WTC11 (cell line): ENCODE measurements at regions not wholly inside any gene's neighbourhood (a gene's known extent, or its start where the extent isn't known, plus 50 kb on each side); places are given as distances from the start of the nearest gene placed in this dataset.

Source experiments
- ATAC-seq: fragments of 200-7000 bp; cut with Tn5 transposase; 2 replicates; pipeline ENCODE4 v1.10.0; 2021; ENCODE audit warnings: mild to moderate bottlenecking, moderate library complexity
- CTCF ChIA-PET: fragments of 300-600 bp; sonication (Branson Sonifier 250); formaldehyde crosslinking; loops from one replicate; lab custom pipeline; 2021; ENCODE audit warnings: antibody characterized with exemption; lab: Charles Lee
- POLR2A ChIA-PET: fragments of 350-600 bp; sonication (Branson Sonifier 250); formaldehyde crosslinking; loops from one replicate; lab custom pipeline; 2021; ENCODE audit warnings: antibody characterized with exemption; lab: Charles Lee
- DNase-seq: peaks from one replicate; pipeline ENCODE4 v3.0.0; 2021; ENCODE audit warnings: low spot score
- H3K27ac Mint-ChIP-seq: 2 replicates; pipeline ENCODE4 v1.8.0; 2021; ENCODE audit warnings: mixed read lengths
- H3K27me3 Mint-ChIP-seq: 2 replicates; pipeline ENCODE4 v1.8.0; 2021; ENCODE audit warnings: low read depth, mild to moderate bottlenecking, moderate library complexity, mixed read lengths
- H3K36me3 Mint-ChIP-seq: 2 replicates; pipeline ENCODE4 v1.8.0; 2021; ENCODE audit warnings: mixed read lengths
- H3K4me1 Mint-ChIP-seq: 2 replicates; pipeline ENCODE4 v1.8.0; 2022; ENCODE audit warnings: mixed read lengths
- H3K4me3 Mint-ChIP-seq: 2 replicates; pipeline ENCODE4 v1.8.0; 2021; ENCODE audit warnings: mild to moderate bottlenecking, moderate library complexity, mixed read lengths
- H3K9me3 Mint-ChIP-seq: 2 replicates; pipeline ENCODE4 v1.8.0; 2021; ENCODE audit warnings: mixed read lengths
- ATF2 ChIP-seq: sonication (generic); formaldehyde crosslinking; IDR thresholded peaks from 2 replicates; pipeline ENCODE4 v1.8.1; 2022; ENCODE audit warnings: low read depth, missing genetic modification reagents, borderline replicate concordance
- ATF6 ChIP-seq: sonication (generic); formaldehyde crosslinking; IDR thresholded peaks from 2 replicates; pipeline ENCODE4 v1.8.1; 2023; ENCODE audit warnings: mild to moderate bottlenecking, missing genetic modification reagents
- CREB1 ChIP-seq: sonication (generic); formaldehyde crosslinking; IDR thresholded peaks from 2 replicates; pipeline ENCODE4 v1.8.0; 2023; ENCODE audit warnings: mild to moderate bottlenecking, missing genetic modification reagents
- E2F5 ChIP-seq: sonication (generic); formaldehyde crosslinking; IDR thresholded peaks from 2 replicates; pipeline ENCODE4 v1.8.1; 2022; ENCODE audit warnings: mild to moderate bottlenecking, moderate library complexity, missing genetic modification reagents
- EMX1 ChIP-seq: fragments of 250-450 bp; sonication (Bioruptor Pico); IDR thresholded peaks from 2 replicates; pipeline ENCODE4 v1.8.0; 2021; ENCODE audit warnings: mild to moderate bottlenecking
- FOXP1 ChIP-seq: sonication (generic); formaldehyde crosslinking; IDR thresholded peaks from 2 replicates; pipeline ENCODE4 v1.8.0; 2022; ENCODE audit warnings: missing genetic modification reagents, mild to moderate bottlenecking, moderate library complexity, borderline replicate concordance
- IRF1 ChIP-seq: sonication (generic); formaldehyde crosslinking; IDR thresholded peaks from 2 replicates; pipeline ENCODE4 v1.8.0; 2023; ENCODE audit warnings: missing genetic modification reagents
- IRF2 ChIP-seq: sonication (generic); formaldehyde crosslinking; IDR thresholded peaks from 2 replicates; pipeline ENCODE4 v1.8.0; 2022; ENCODE audit warnings: low read depth, missing genetic modification reagents, borderline replicate concordance
- NFYB ChIP-seq: sonication (generic); formaldehyde crosslinking; conservative IDR thresholded peaks from 2 replicates; pipeline ENCODE4 v1.8.0; 2022; ENCODE audit warnings: low read depth, missing genetic modification reagents
- PRDM15 ChIP-seq: sonication (generic); formaldehyde crosslinking; IDR thresholded peaks from 2 replicates; pipeline ENCODE4 v1.8.0; 2022; ENCODE audit warnings: missing genetic modification reagents
- RORB ChIP-seq: fragments of 250-450 bp; sonication (Bioruptor Pico); IDR thresholded peaks from 2 replicates; pipeline ENCODE4 v1.9.0; 2021; ENCODE audit warnings: mild to moderate bottlenecking
- SP1 ChIP-seq: sonication (generic); formaldehyde crosslinking; conservative IDR thresholded peaks from 2 replicates; pipeline ENCODE4 v1.8.1; 2022; ENCODE audit warnings: missing genetic modification reagents
- TCF7 ChIP-seq: sonication (generic); formaldehyde crosslinking; IDR thresholded peaks from 2 replicates; pipeline ENCODE4 v1.8.0; 2022; ENCODE audit warnings: mild to moderate bottlenecking, low read depth, missing genetic modification reagents, moderate library complexity
- TP53 ChIP-seq: sonication (generic); formaldehyde crosslinking; IDR thresholded peaks from 2 replicates; pipeline ENCODE4 v1.8.1; 2023; ENCODE audit warnings: mild to moderate bottlenecking, missing genetic modification reagents
- ZBTB21 ChIP-seq: sonication (generic); formaldehyde crosslinking; IDR thresholded peaks from 2 replicates; pipeline ENCODE4 v1.8.1; 2023; ENCODE audit warnings: mild to moderate bottlenecking, missing genetic modification reagents, borderline replicate concordance
- ZNF138 ChIP-seq: sonication (generic); formaldehyde crosslinking; conservative IDR thresholded peaks from 2 replicates; pipeline ENCODE4 v1.8.1; 2022; ENCODE audit warnings: mild to moderate bottlenecking, moderate library complexity, missing genetic modification reagents
- ZNF263 ChIP-seq: sonication (generic); formaldehyde crosslinking; IDR thresholded peaks from 2 replicates; pipeline ENCODE4 v1.8.1; 2022; ENCODE audit warnings: low read depth, mild to moderate bottlenecking, moderate library complexity, missing genetic modification reagents

GRCh38 chr5:51567636-51568035, 184.4 kb downstream of the ISL1 start (continued):
- no peak for TF ChIP-seq FOXP1 (CRISPR knock-in tag)
- no peak for TF ChIP-seq TP53 (CRISPR knock-in tag)
- TF ChIP-seq SP1 (CRISPR knock-in tag) = no peak
- TF ChIP-seq ATF6 (CRISPR knock-in tag) = no peak
- no peak for TF ChIP-seq IRF1 (CRISPR knock-in tag)
- no peak for TF ChIP-seq ZNF138 (CRISPR knock-in tag)
- no peak for TF ChIP-seq ATF2
- TF ChIP-seq E2F5 (CRISPR knock-in tag) = no peak
- no peak for TF ChIP-seq ZNF263 (CRISPR knock-in tag)
- TF ChIP-seq CREB1 (CRISPR knock-in tag) = no peak
- no peak for TF ChIP-seq ZBTB21
- TF ChIP-seq PRDM15 (CRISPR knock-in tag) = no peak
- no peak for TF ChIP-seq IRF2 (CRISPR knock-in tag)
- TF ChIP-seq, all 79 proteins: peak for 0

- Mint-ChIP-seq H3K27me3 (no peaks in the 10 kb centered on the region), H3K27ac (peak overlapping the region; percentile 39), H3K9me3 (peaks cover 18% of the 10 kb centered on the region), H3K4me3 (no peak overlapping the region), H3K4me1 (peaks cover 8% of the 10 kb centered on the region), H3K36me3 (no peaks in the 10 kb centered on the region)
- TF ChIP-seq PRDM15 (CRISPR knock-in tag) (peak; percentile 67), RORB (CRISPR knock-in tag) (no peak), TCF7 (CRISPR knock-in tag) (no peak), NFYB (CRISPR knock-in tag) (no peak), EMX1 (no peak)
- ATAC-seq (peak; percentile 58), DNase-seq (no peak)
- POLR2A ChIA-PET = no interaction called here
- CTCF ChIA-PET = no interaction called here
Measured at GRCh38 chr5:51573835-51574234, 190.6 kb downstream of the ISL1 start.
